ENCODE measurements at regions not wholly inside any gene's neighbourhood (a gene's known extent, or its start where the extent isn't known, plus 50 kb on each side); places are given as distances from the start of the nearest gene placed in this dataset.
"Not testable (repeated sequence)": the region's sequence is repeated elsewhere in the genome, so short reads cannot be mapped to it uniquely, and the experiment has no call there.

- DNase-seq (ENCODE audit: low read depth in 1 of 2, low spot score in 1 of 2) = no peak
Measured at GRCh38 chr2:20130821-20131645, 79.6 kb upstream of the LAPTM4A start.

GRCh38 chr2:20130160-20130560 is 78.7 kb upstream of the LAPTM4A start:
- no peak for DNase-seq (ENCODE audit: low read depth in 1 of 2, low spot score in 1 of 2)

DNA sequence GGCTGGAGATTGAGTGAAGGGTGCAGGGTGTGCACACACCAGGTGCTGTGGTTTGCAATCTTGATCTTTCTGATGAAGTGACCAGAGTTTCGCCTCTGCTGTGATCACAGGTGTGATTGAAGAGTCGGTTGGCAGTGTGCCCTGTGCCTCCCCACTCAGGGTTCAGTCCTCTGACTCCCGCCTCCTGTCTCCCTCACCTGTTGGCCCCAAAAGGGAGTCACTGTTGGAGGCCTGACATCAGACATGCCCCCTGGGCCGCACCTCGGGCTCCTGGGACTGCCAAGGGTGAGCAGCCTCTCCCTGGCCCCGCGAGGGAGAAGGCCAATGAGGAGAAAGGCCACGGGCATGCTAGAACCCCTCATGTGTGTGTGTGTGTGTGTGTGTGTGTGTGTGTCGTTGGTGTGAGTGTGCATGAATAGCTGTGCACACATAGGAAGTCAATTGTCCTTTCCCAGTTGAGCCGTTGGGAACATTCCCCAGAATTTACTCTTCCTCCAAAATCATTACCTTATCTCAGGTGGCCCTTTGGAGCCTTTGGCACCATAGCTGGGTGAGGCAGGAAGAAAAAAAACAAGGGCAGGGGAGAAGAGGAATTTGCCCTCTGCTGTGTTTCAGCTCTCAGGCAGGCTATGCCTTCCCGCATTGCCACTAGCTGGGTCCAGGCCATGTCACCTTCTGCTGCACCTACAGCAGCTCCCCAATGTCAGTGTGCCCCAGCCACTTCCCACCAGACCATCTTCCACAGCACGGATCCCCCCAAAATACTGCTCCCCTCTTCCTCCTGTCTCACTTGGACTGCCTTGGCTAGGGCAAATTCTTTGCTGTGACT is 78.1 kb upstream of the LAPTM4A start:
- DNase-seq (ENCODE audit: low read depth in 1 of 2, low spot score in 1 of 2) = no peak

DNA sequence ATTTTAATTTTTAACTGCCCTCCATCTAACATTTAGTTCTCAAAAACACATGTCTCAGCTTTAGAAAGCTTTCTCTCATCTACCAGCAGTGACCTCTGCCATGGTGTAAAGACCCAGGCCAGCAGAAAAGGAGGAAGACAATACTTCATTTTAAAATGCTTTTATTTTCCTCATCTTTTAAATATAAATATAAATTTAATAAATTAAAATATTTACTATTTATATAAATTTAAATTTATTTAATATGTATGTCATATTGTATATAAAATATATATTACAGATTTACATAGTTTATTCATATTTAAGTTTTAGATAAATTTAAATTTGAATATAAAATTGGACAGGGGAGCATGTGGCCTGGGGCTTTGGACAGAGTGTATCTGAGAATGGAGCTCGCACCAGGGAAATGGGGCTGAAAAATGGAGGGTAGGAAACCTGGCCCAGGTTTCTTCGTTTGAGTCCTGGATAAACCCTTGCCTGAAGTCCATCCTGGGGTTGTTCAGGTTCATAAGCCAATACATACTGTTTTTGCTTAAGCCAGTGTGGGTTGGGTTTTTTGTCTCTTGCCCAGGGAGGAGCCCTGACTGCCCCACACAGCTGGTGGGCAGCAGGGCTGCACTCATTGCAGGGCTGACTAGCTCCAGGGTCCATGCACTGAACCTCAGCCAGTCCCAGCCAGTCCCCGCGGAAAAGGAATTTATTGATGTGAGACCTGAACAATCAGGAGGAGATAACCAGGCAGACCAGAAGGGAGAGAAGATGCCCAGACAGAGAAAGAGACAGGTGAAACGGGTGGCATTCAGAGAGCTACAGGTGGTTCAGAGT is 77.3 kb upstream of the LAPTM4A start:
- DNase-seq (ENCODE audit: low read depth in 1 of 2, low spot score in 1 of 2) = no peak

GRCh38 chr2:20126469-20126868 is 75.0 kb upstream of the LAPTM4A start:
- no peak for DNase-seq (ENCODE audit: low read depth in 1 of 2, low spot score in 1 of 2)

- no peak for DNase-seq (ENCODE audit: low read depth in 1 of 2, low spot score in 1 of 2)
Measured at GRCh38 chr2:20126040-20126439, 74.6 kb upstream of the LAPTM4A start.

- no peak for DNase-seq (ENCODE audit: low read depth in 1 of 2, low spot score in 1 of 2)
Measured at GRCh38 chr2:20125616-20126015, 74.2 kb upstream of the LAPTM4A start.

DNA sequence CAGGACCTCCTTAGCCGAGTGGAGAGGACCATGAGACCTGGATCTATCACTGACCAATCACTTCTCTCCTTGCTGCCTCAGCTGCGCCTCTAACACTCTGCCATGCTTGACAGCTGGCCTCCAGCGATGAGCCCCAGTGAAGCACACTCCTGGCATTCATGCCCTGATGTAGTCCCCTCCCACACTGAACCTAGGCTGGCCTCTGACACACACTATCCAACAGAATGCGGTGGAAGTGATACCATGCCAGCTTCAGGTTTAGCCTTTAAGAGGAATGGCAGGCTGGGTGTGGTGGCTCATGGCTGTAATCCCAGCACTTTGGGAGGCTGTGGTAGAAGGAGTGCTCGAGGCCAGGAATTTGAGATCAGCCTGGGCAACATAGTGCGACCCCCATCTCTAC is 73.7 kb upstream of the LAPTM4A start:
- no peak for DNase-seq (ENCODE audit: low read depth in 1 of 2, low spot score in 1 of 2)

DNA sequence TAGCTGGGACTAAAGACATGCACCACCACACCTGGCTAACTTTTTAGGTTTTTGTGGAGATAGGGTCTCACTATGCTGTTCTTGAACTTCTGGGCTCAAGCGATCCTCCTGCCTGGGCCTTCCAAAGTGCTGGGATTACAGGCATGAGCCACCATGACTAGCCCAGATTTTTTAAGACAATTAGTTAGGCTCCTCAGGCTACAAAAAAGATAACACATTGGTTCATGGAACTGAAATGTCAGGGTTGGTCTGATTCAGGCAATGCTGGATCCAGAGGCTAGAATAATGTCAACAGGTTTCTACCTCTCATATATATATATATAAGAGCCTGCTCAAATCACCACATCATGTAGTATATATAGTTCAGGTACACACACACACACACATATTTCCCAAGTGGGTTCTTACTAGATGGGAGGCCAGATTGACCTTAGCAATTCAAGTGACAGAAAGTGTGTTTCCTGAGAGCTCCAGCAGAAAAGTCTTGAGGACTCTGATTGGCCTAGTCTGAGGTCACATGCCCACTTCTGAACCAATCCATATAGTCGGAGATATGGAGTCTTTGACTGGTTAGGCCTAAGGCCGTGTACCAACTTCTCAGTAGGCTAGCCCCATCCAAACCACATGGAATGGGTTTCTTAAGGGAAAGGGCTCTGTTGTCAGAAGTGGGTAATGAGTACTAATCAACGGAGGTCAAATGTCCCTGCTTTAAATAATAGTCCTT is 72.6 kb upstream of the LAPTM4A start:
- DNase-seq (ENCODE audit: low read depth in 1 of 2, low spot score in 1 of 2) = no peak

GRCh38 chr2:20122864-20123263 is 71.4 kb upstream of the LAPTM4A start:
- DNase-seq (ENCODE audit: low read depth in 1 of 2, low spot score in 1 of 2) = no peak

GRCh38 chr2:20120569-20121416 is 69.4 kb upstream of the LAPTM4A start:
- no peak for DNase-seq (ENCODE audit: low read depth in 1 of 2, low spot score in 1 of 2)

- no peak for DNase-seq (ENCODE audit: low read depth in 1 of 2, low spot score in 1 of 2)
Measured at GRCh38 chr2:20118051-20118450, 66.6 kb upstream of the LAPTM4A start.

- no peak for DNase-seq (ENCODE audit: low read depth in 1 of 2, low spot score in 1 of 2)
Measured at GRCh38 chr2:20115902-20116301, 64.5 kb upstream of the LAPTM4A start.

DNA sequence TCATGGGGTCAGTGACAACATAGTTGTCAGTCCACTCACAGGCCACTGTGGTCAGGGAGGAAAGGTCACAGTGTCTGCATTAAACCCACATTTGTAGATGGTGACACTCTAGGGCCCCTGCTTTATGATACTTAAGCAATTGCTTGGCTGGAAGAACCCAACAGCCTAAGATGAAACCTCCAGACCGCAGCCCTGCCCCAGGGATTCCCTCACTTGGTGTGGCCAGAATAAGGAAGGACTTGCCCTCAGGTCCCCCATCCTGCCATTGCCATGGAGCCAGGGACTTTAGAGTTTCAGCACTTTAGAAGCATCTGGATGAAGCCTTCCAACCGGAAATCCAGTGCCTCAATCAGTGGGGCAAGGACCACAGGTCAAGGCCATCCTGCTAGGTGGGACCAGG is 63.9 kb upstream of the LAPTM4A start:
- DNase-seq (ENCODE audit: low read depth in 1 of 2, low spot score in 1 of 2) = no peak

- DNase-seq (ENCODE audit: low read depth in 1 of 2, low spot score in 1 of 2) = no peak
Measured at GRCh38 chr2:20113986-20114938, 62.8 kb upstream of the LAPTM4A start.

DNA sequence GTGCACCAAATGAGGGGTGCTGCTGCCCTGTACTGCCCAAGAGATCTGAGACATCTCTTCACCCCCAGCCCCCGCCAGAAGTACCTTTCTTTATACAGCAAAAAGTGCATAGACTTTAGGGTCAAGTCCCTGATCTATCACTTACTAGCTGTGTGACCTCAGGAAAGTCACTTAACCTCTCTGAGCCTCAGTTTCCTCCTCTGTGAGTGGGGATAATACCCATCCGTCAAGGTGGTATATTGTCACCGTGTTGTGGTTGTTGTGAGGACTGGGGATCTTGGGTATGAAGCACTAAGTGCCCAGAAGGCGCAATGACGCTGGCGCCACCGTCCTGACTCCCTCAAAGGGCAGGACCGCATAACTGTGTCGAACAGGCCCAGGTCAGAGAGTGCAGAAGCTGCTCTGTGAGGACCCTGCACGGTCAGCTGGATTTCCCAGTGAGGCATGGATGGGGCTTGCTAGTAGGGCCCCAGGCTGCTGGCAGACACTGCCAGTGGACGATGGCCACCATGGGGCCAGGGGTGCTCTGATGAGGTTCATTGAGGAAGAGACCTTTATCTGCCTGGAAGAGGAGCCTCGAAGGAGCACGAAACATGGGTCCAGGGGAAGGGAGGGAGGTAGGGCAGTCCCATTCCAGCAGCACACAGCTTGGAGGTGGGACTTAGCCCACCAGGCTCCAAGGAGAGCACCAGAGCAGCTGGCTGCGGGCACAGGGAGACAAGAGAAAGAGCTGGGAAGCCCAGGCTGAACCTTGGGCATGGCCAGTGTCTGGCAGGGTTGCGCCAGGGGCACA is 61.8 kb upstream of the LAPTM4A start:
- DNase-seq (ENCODE audit: low read depth in 1 of 2, low spot score in 1 of 2) = no peak

DNA sequence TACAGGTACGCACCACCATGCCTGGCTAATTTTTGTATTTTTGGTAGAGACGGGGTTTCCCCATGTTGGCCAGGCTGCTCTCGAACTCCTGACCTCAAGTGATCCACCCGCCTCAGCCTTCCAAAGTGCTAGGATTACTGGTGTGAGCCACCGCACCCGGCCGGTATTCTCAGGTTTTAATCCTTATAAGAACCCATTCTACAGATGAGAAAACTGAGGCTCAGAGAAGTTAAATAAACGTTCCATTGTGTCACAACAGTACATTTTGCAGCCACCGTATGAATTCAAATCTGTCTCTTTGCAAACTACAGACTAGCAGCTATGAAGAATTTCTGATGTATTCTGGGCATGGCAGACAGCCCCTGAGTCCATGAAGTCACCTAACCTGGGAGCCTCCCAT is 60.9 kb upstream of the LAPTM4A start:
- not testable (repeated sequence) for DNase-seq (ENCODE audit: low read depth in 1 of 2, low spot score in 1 of 2)

Measured in activated T-helper 1 cell treated with anti-CD3 and anti-CD28 coated beads, Interleukin-2, amount 50 U/mL, for 16 hours (primary cell).